Mucosa of rectum (tissue), 2 donors: ENCODE measurements at regions not wholly inside any gene's neighbourhood (a gene's known extent, or its start where the extent isn't known, plus 50 kb on each side); places are given as distances from the start of the nearest gene placed in this dataset.
"Not testable (repeated sequence)": the region's sequence is repeated elsewhere in the genome, so short reads cannot be mapped to it uniquely, and the experiment has no call there.

Source experiments
- H3K27ac ChIP-seq, 2 donors: one replicate each; pipeline ENCODE4 v1.7.0; 2013; ENCODE audit warnings: inconsistent platforms in 2 of 2, low read depth in 2 of 2, low read length in 2 of 2
- H3K27me3 ChIP-seq, 2 donors: one replicate each; pipeline ENCODE4 v1.7.0; 2013; ENCODE audit warnings: low read length in 2 of 2; ENCODE audit not compliant: control insufficient read depth in 2 of 2, insufficient read depth in 2 of 2
- H3K36me3 ChIP-seq, 2 donors: one replicate each; pipeline ENCODE4 v1.7.0; 2013; ENCODE audit warnings: low read length in 2 of 2; ENCODE audit not compliant: control insufficient read depth in 2 of 2, insufficient read depth in 2 of 2
- H3K4me1 ChIP-seq, 2 donors: one replicate each; pipeline ENCODE4 v1.7.0; 2013; ENCODE audit warnings: low read length in 2 of 2, mild to moderate bottlenecking in 1 of 2; ENCODE audit not compliant: control insufficient read depth in 2 of 2, insufficient read depth in 2 of 2
- H3K4me3 ChIP-seq, 2 donors: one replicate each; pipeline ENCODE4 v1.7.0; 2013; ENCODE audit warnings: low read length in 2 of 2
- H3K9ac ChIP-seq, 2 donors: one replicate each; pipeline ENCODE4 v1.7.0; 2013; ENCODE audit warnings: low read length in 2 of 2, low read depth in 1 of 2, mild to moderate bottlenecking in 1 of 2
- H3K9me3 ChIP-seq, 2 donors: one replicate each; pipeline ENCODE4 v1.7.0; 2013; ENCODE audit warnings: low read length in 2 of 2; ENCODE audit not compliant: control insufficient read depth in 2 of 2
- donor health status: healthy.
- donor health status: Normal muscosa, but diverticular disease.

DNA sequence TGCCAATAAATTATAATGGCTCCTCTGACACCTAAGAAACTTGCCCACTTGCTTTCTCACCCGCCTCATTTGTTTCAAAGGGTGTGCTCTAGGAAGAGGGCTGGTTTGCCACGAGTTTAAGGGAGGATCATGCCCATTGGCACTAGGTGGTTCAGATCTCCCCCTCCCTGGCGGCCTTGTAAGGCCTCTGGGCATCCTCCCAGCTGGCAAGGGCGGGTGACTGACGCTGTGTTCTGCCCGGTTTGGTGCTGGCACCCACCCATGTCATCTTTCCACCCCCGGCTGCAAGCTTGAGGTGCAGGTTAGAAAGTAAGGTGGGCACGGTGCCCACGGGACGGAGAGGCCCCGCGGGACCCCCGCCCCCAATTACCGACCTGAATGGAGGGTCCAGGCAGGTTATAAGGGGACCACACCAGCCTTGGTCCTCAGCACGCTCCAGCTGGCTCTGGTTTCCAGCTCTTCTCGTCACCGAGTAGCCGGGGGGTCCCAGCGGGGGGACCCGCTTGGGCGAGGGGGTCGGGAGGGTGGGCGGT is 90.4 kb downstream of the PTPRS start:
- H3K4me3 ChIP-seq = no peak overlapping the region
- no peaks in the 10 kb centered on the region for H3K4me1 ChIP-seq
- H3K36me3 ChIP-seq = peaks cover 0 to 2% of the 10 kb centered on the region in 2 donors
- H3K9ac ChIP-seq = no peak overlapping the region
- no peak overlapping the region for H3K27ac ChIP-seq
- peaks cover 0 to 5% of the 10 kb centered on the region in 2 donors for H3K9me3 ChIP-seq
- H3K27me3 ChIP-seq = no peaks in the 10 kb centered on the region

DNA sequence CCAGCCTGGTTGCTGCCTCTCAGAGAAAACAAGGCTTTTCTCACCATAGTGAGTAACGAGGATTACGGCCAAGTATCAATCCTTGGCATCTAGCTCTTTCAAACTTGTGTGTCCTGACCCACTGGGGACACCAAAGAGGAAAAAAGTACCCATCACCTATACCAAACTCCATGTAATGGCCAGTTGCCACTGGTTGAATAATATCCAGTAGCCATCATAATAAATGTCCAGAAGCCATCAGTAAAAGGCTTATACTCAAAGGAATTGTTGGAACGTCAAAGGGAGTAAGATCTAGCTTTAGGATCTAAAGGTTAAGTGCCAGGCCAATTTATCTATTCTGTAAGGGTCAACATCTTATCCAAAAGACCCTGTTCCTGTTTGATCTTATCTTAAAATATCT is 91.1 kb downstream of the PTPRS start:
- Histone ChIP-seq H3K4me3 (no peak overlapping the region), H3K4me1 (no peaks in the 10 kb centered on the region), H3K9ac (no peak overlapping the region), H3K9me3 (peaks cover 0 to under 1% of the 10 kb centered on the region in 2 donors), H3K27ac (no peak overlapping the region), H3K36me3 (peaks cover 0 to 2% of the 10 kb centered on the region in 2 donors), H3K27me3 (no peaks in the 10 kb centered on the region)

DNA sequence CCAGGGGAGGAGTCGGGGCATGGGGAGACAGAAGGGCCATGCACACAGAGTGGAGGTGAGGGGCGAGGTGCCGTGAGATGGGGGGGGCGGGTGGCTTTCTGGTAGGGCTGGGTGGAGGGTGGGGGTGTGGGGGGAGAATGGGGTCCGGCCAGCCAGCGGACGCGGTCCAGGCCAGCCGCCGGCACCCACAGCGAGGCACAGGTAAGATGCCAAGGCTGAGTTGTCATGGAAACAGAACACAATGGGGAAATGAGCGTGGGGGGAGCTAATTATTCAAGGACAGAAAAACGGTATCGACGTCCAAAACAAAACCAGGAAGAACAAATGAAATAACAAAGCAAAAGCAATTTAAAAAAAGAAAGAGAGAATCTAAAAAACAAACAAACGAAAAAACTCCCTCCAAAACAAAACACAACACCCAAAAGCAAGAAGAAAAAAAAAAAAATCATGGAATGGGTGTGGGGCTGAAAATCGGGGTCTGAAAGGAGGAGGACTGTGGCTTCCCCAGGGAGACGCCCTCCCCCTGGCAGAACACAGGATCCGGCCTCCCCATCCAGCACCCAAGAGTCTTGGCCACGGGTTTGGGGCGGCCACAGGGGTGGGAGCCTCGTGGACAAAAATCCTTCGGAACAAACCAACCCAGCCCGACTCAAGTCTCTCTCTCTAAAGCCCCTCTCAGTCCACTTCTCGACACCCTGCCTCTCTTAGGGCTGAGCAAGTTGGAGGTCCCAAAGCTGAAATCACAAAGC is 92.5 kb downstream of the PTPRS start:
- peaks cover 0 to 2% of the 10 kb centered on the region in 2 donors for H3K36me3 ChIP-seq
- no peak overlapping the region for H3K27ac ChIP-seq
- no peak overlapping the region for H3K9ac ChIP-seq
- H3K4me1 ChIP-seq = no peaks in the 10 kb centered on the region
- no peak overlapping the region for H3K4me3 ChIP-seq
- no peaks in the 10 kb centered on the region for H3K9me3 ChIP-seq
- no peaks in the 10 kb centered on the region for H3K27me3 ChIP-seq

DNA sequence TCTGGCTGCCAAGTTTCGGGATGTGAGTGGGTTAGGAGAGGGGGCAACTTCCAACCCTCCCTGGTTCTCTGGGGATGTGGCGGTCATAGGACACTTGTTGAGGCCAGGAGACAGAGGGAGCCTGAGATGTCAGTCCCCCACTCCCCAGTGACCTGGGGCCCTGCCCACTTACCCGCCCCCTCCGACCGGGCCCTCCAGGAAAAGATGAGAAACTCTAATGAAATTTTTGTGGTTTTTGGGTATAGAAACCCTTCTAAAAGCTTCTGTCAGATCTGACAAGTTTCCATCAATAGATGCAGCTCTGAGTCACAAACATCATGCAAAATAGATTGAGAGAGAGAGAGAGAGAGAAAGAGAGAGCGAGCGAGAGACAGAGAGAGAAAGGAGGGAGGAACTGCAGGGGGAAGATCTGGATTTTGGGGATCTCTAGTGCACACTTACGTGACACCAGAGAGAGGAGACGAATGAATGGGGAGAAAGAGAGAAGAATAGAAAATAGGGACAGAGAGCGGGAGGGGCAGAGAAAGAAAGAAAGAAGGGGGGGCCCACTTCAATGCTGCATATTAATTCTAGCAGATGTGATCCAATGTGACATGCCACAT is 94.0 kb downstream of the PTPRS start:
- Histone ChIP-seq H3K27ac (no peak overlapping the region), H3K27me3 (no peaks in the 10 kb centered on the region), H3K9me3 (no peaks in the 10 kb centered on the region), H3K9ac (no peak overlapping the region), H3K4me3 (no peak overlapping the region), H3K36me3 (peaks cover 0 to 2% of the 10 kb centered on the region in 2 donors), H3K4me1 (no peaks in the 10 kb centered on the region)

DNA sequence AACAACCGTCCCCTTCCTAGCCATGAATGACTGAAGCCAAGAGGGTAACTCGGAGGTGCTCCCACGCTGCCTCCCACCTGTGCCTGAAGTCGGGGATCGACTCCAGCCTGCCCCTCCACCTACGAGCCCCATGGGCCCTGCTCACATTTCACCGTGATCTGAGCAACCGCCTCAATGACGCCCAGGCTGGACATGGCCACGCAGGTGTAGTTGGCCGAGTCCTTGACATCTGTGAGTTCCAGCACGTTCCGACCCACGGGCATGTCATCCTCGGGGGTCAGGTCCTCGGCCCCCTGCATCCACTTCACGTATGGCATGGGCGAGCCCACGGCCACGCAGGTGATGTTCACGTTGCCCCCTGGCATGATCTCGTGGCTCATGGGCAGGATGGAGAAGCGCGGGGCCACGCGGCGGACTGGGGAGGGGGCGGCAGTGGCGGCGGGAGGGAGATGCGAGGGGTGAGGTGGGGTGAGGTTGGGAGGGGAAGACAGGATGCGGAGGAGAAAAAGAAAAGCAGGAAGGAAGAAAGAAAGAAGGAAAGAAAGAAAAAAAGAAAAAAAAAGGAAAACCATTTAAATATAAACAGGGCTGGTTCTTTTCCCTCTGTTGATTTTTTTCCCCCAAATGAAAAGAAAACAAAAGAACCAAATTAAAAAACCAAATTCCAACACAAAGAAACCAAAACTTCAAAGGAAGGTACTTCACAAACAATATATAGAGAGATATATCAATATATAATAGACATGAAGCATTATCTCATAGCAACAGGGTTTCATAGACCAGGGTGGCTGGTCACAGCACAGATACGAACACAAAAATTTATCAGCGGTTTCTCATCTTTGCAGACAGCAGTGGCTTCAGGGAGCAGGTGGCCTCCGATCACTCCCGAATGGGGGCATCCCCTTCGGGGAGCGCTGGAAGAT is 94.7 kb downstream of the PTPRS start:
- no peak overlapping the region for H3K4me3 ChIP-seq
- H3K27ac ChIP-seq = no peak overlapping the region
- H3K27me3 ChIP-seq = no peaks in the 10 kb centered on the region
- no peaks in the 10 kb centered on the region for H3K4me1 ChIP-seq
- H3K9me3 ChIP-seq = no peaks in the 10 kb centered on the region
- peaks cover 0 to 2% of the 10 kb centered on the region in 2 donors for H3K36me3 ChIP-seq
- no peak overlapping the region for H3K9ac ChIP-seq

DNA sequence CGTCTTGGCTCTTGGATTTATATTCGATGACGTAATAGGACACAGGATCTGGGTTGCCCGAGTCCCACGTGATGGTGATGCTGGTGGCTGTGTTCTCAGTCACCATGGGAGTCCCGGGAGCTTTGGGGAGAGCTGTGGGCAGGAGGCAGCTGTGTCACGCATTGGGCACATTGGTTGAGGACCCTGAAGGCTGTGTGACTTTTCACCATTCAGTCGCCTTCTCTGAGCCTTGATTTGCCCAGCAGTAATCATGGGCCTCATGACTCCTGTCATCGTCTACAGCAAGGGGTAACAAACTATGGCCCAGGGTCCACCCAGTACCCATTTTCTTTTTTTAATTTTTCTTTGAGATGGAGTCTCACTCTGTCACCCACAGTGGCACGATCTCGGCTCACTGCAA is 96.3 kb downstream of the PTPRS start:
- H3K36me3 ChIP-seq = peaks cover 0 to 2% of the 10 kb centered on the region in 2 donors
- no peak overlapping the region for H3K27ac ChIP-seq
- no peaks in the 10 kb centered on the region for H3K4me1 ChIP-seq
- no peak overlapping the region for H3K9ac ChIP-seq
- no peaks in the 10 kb centered on the region for H3K27me3 ChIP-seq
- no peaks in the 10 kb centered on the region for H3K9me3 ChIP-seq
- no peak overlapping the region for H3K4me3 ChIP-seq

DNA sequence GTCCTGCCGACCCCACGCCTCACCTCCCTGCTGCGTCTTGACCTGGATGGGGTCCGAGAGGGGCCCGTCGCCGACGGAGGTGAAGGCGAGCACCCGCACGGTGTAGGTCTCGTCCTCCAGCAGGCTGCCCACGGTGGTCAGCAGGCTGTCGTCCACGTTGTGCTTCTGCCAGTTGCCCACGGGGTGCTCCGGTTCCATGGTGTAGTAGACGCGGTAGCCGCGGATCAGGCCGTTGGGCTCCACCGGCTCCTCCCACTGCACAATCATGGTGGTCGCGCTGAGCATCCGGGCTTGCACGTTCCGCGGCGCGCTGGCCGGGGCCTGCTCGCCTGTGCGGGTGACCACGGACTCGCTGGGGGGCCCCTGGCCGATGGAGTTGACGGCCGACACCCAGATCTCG is 96.7 kb downstream of the PTPRS start:
- Histone ChIP-seq H3K9me3 (no peaks in the 10 kb centered on the region), H3K36me3 (peaks cover 0 to 2% of the 10 kb centered on the region in 2 donors), H3K27ac (no peak overlapping the region), H3K27me3 (no peaks in the 10 kb centered on the region), H3K4me3 (no peak overlapping the region), H3K9ac (no peak overlapping the region), H3K4me1 (no peaks in the 10 kb centered on the region)

DNA sequence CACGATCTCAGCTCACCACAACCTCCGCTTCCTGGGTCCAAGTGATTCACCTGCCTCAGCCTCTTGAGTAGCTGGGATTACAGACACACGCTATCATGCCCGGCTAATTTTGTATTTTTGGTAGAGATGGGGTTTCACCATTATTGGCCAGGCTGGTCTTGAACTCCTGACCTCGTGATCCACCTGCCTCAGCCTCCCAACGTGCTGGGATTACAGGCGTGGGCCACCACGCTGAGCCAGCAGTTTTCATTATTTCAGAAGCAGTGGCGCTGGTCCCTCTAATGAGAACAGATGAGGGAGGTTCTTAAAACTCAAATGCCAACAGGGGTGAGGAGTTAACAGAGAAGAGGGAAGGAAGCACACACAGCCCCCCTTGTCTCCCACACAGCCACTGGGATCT is 98.7 kb downstream of the PTPRS start:
- H3K9ac ChIP-seq = not testable (repeated sequence)

DNA sequence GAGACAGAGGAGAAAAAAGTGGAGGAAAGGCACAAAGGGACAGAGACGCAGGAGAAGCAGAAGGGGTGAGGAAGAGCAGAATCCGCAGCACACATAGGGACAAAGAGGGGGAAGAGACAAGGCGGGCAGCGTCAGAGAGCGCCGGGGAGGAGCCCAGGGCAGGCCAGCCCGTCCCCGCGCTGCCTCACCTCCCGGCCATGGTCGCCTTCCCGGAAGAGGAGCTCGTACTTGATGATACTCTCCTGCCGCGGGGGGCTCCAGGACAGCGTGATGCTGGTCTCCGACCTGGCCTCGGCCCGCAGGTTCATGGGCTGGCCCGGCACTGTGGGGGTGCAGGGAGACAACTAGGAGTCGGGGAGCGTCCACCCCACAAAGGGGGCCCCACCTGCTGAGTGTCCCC is 100.6 kb downstream of the PTPRS start:
- H3K9me3 ChIP-seq = no peaks in the 10 kb centered on the region
- no peak overlapping the region for H3K9ac ChIP-seq
- H3K36me3 ChIP-seq = no peaks in the 10 kb centered on the region
- no peak overlapping the region for H3K4me3 ChIP-seq
- H3K4me1 ChIP-seq = no peaks in the 10 kb centered on the region
- no peak overlapping the region for H3K27ac ChIP-seq
- H3K27me3 ChIP-seq = no peaks in the 10 kb centered on the region

More for the DNA sequence above, 98.7 kb downstream of the PTPRS start:
- not testable (repeated sequence) for H3K4me3 ChIP-seq, H3K27ac ChIP-seq, H3K27me3 ChIP-seq, H3K36me3 ChIP-seq, H3K9me3 ChIP-seq, H3K4me1 ChIP-seq

DNA sequence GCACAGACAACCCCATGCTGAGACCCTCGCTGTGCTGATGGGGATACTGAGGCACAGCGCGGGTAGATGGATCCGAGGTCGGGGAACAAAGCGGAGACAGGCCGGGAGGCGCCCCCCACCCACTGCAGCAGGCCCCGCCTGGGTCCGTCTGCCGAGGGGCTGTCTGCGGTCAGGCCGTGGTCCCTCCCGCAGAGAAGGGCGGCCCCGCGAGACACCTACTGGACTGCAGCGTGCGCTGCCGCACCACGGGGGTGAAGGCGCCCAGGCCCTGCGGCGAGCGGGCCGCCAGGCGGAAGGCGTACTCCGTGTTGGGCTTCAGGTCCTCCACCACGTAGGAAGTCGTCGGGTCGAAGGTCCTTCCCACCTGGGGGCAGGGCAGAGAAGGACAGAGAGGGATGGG is 101.9 kb downstream of the PTPRS start:
- H3K9ac ChIP-seq = no peak overlapping the region
- H3K4me1 ChIP-seq = no peaks in the 10 kb centered on the region
- H3K4me3 ChIP-seq = no peak overlapping the region
- no peak overlapping the region for H3K27ac ChIP-seq
- H3K9me3 ChIP-seq = no peaks in the 10 kb centered on the region
- H3K36me3 ChIP-seq = no peaks in the 10 kb centered on the region
- H3K27me3 ChIP-seq = no peaks in the 10 kb centered on the region
